Retinal pigment epithelial cell (primary cell): ENCODE measurements at regions not wholly inside any gene's neighbourhood (a gene's known extent, or its start where the extent isn't known, plus 50 kb on each side); places are given as distances from the start of the nearest gene placed in this dataset.

Source experiments
- DNase-seq: peaks from one replicate; pipeline ENCODE4 v3.0.0-alpha.2; 2010; ENCODE audit warnings: low read depth
- H3K4me3 ChIP-seq: 2 replicates; pipeline ENCODE4 v1.5.1; 2011; ENCODE audit warnings: mild to moderate bottlenecking, low read length, control low read depth, moderate library complexity
- TF ChIP-seq, protein P1 (sequence below): conservative IDR thresholded peaks from 2 replicates; pipeline ENCODE4 v1.5.1; 2011; ENCODE audit warnings: low read depth, low read length, control low read depth, inconsistent platforms

DNA sequence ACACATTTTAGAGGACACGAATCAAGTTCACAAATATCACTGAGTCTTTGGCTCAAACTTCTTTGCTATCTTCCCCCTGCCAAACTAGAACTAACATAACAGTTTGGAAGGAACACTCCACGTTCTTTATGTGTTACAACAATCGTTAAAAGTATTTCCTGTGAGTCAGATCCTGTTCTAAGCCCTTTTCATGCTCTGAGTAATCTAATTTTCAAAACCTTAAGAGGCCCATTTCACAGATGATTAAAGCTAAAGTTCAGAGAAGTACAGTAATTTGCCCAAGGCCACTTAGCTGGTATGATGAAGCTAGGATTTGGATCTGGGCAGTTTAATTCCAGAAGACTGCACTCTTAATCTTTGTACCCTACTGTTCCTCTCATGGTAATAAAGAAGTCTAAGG lies 854.4 kb upstream of the INTU start:
- no peak overlapping the region for H3K4me3 ChIP-seq
- TF ChIP-seq, protein P1, sequence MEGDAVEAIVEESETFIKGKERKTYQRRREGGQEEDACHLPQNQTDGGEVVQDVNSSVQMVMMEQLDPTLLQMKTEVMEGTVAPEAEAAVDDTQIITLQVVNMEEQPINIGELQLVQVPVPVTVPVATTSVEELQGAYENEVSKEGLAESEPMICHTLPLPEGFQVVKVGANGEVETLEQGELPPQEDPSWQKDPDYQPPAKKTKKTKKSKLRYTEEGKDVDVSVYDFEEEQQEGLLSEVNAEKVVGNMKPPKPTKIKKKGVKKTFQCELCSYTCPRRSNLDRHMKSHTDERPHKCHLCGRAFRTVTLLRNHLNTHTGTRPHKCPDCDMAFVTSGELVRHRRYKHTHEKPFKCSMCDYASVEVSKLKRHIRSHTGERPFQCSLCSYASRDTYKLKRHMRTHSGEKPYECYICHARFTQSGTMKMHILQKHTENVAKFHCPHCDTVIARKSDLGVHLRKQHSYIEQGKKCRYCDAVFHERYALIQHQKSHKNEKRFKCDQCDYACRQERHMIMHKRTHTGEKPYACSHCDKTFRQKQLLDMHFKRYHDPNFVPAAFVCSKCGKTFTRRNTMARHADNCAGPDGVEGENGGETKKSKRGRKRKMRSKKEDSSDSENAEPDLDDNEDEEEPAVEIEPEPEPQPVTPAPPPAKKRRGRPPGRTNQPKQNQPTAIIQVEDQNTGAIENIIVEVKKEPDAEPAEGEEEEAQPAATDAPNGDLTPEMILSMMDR: no peak
- DNase-seq: no peak

DNA sequence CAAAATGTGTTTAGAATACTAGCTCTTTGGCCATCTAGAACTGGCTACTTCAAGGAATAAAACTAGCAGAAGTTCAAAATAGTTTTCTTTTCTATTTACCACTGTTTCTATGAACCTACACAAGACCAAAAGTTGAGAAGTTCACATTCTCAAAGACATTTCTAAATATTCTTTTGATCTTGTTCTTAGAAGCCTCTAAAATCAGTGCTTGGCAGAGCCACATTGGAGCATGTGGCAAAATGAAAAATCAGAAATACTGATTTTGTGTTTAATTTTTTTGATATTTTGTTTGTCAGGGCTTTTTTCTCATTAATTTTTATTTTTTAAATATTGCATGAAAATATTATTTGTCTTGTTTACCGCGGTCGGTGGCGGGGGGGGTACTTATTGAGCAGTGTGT lies 853.8 kb upstream of the INTU start:
- no peak for DNase-seq
- H3K4me3 ChIP-seq: no peak overlapping the region
- TF ChIP-seq, protein P1: no peak

DNA sequence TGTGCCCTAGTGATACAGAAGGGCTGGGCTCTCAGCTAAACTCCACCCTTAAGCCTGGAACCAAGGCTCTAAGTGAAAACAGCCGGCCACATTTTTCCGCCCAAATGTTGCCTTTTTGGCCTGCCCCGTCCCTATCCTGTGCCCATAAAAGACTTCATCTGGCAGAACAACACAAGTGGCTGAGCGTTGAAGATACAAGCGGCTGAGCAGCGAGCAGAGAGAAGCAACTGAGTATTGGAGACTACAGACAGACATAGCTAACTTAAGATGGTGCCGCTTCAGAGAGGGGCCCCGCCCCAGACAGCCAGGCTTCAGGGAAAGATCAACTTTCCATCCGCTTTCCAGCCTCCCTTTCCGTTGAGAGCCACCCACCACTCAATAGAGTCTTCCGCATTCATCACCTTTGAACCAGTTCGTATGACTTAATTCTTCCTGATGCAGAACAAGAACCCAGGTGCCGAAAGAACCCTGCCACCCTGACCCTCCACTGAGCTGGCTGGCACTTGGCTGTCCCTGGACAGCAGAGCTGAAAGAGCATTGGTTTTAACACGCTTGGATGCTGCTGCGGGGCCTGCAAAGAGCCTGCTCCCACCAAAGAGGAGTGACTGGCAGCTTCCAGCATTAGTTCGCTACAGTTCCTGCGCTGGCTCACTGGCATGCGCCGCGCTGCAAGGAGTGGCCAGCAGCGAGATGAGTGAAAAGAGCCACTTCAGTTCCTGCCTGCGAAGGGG lies 853.2 kb upstream of the INTU start:
- no peak for DNase-seq
- H3K4me3 ChIP-seq: no peak overlapping the region
- TF ChIP-seq, protein P1: no peak

DNA sequence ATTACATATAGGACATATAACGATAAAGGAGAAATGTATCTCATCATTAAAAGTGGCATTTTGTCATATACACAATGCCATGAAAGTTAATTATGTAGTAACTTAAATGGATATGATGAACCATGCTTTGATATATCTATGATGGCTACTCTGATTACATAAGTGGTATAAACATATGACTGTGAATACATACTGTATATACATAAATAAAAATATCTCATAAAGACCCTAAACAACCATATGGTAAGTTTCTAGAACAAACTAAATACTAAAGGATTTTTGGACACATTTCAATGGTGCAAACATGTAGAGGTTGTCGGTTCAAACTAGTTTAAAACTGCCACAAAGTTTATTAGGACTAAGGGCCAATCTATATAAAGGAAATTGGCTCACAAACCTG lies 849.6 kb upstream of the INTU start:
- TF ChIP-seq, protein P1: no peak
- no peak overlapping the region for H3K4me3 ChIP-seq
- no peak for DNase-seq

DNA sequence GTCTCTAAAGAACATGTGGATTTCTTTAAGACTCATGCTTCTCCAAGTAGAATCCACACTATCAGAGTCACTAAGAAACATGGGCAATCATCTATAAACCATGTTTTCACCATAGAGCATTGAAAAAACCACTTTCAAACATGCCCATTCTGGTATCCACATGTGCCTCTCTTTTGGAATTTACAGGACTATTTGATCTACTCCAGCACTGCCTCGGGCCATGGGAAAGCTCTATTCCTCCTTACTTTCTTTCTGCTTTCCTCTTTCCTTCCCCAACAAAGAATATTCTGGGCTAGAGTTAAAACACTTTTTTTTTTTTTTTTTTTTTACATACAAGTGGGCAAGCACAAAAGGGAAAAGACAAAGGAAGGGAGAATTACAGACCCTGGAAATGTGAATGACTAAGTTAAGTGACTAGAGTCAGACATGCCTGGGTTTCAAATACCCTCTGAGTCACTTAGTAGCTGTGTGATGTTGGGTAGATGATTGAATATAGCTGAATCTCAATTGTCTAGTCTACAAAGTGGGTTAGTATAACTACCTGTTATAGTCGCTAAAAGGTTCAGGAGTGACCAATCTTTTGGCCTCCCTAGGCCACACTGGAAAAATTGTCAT lies 847.7 kb upstream of the INTU start:
- TF ChIP-seq, protein P1: no peak
- no peak for DNase-seq
- H3K4me3 ChIP-seq: no peak overlapping the region

DNA sequence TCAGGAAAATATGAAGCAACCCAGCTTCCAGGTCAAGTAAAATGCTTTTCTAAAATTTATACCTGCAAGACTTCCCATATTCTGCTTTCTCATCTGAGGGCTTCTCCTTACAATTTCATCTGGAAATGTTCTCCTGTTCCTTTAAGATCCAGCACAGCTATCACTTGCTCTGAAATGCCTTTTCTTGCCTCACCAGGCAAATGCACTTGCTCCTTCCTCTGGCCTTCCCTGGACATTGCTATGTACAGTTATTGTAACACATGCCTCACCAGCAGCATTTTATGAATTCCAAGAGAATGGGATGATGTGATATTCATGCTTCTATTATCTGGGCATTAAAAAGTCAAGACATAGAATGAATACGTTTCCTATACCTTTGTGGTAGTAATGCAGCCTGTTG lies 842.1 kb upstream of the INTU start:
- no peak overlapping the region for H3K4me3 ChIP-seq
- TF ChIP-seq, protein P1: peak; percentile 10
- DNase-seq: no peak

DNA sequence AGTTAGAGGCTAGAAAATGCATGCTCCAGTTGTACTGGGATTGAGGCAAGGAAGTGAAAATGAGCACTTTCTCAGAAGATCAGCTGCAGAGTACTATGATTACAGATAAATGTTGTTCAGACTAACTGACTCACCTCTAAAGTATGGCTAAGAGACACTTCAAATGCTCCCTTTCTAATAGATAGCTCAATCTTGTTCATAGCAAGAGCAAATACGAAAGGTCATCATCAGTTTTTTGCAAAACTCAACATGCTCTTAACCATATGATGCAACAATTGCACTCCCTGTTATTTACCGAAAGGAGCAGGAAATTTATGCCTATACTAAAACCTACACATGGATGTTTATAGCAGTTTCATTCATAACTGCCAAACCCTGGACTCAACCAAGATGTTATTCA lies 838.4 kb upstream of the INTU start:
- TF ChIP-seq, protein P1: no peak
- no peak overlapping the region for H3K4me3 ChIP-seq

More for the DNA sequence above, 838.4 kb upstream of the INTU start:
- no peak for DNase-seq
